ENCODE measurements at regions not wholly inside any gene's neighbourhood (a gene's known extent, or its start where the extent isn't known, plus 50 kb on each side); places are given as distances from the start of the nearest gene placed in this dataset.
"Not testable (repeated sequence)": the region's sequence is repeated elsewhere in the genome, so short reads cannot be mapped to it uniquely, and the experiment has no call there.

GRCh38 chr22:22052548-22053139, 70.1 kb upstream of the TOP3B start:
- not testable (repeated sequence) for DNase-seq

GRCh38 chr22:22051032-22051431, 68.4 kb upstream of the TOP3B start:
- not testable (repeated sequence) for DNase-seq

- DNase-seq, result no peak
Observed at GRCh38 chr22:22050141-22050775, 67.7 kb upstream of the TOP3B start.

- no peak for DNase-seq
Observed at GRCh38 chr22:22049684-22050083, 67.1 kb upstream of the TOP3B start.

GRCh38 chr22:22048981-22049531, 66.5 kb upstream of the TOP3B start:
- no peak for DNase-seq

GRCh38 chr22:22048318-22048942, 65.8 kb upstream of the TOP3B start:
- DNase-seq, result no peak

- DNase-seq, result no peak
Observed at GRCh38 chr22:22047776-22048175, 65.2 kb upstream of the TOP3B start.

- DNase-seq, result no peak
Observed at GRCh38 chr22:22047266-22047665, 64.7 kb upstream of the TOP3B start.

- no peak for DNase-seq
Observed at GRCh38 chr22:22046370-22046769, 63.8 kb upstream of the TOP3B start.

- no peak for DNase-seq
Observed at GRCh38 chr22:22045571-22046335, 63.2 kb upstream of the TOP3B start.

GRCh38 chr22:22044153-22044552, 61.6 kb upstream of the TOP3B start:
- no peak for DNase-seq

GRCh38 chr22:22043296-22044078, 60.9 kb upstream of the TOP3B start:
- no peak for DNase-seq

GRCh38 chr22:22042599-22043295, 60.2 kb upstream of the TOP3B start:
- DNase-seq, result no peak

GRCh38 chr22:22042009-22042408, 59.4 kb upstream of the TOP3B start:
- no peak for DNase-seq

GRCh38 chr22:22040908-22041307, 58.3 kb upstream of the TOP3B start:
- DNase-seq, result no peak

GRCh38 chr22:22040472-22040871, 57.9 kb upstream of the TOP3B start:
- no peak for DNase-seq

- no peak for DNase-seq
Observed at GRCh38 chr22:22039286-22040074, 56.9 kb upstream of the TOP3B start.

- no peak for DNase-seq
Observed at GRCh38 chr22:22038178-22038880, 55.7 kb upstream of the TOP3B start.

GRCh38 chr22:22037740-22038139, 55.2 kb upstream of the TOP3B start:
- DNase-seq, result no peak

GRCh38 chr22:22037229-22037628, 54.6 kb upstream of the TOP3B start:
- DNase-seq, result no peak

All from activated T-cell treated with anti-CD3 and anti-CD28 coated beads for 4 hours (primary cell).